Stimulated activated naive CD8-positive, alpha-beta T cell treated with anti-CD3 and anti-CD28 coated beads, Interleukin-15, Interleukin-2, amounts not matched to agents 100 ng/mL and 50 ng/mL, for 24 hours (primary cell): ENCODE measurements at regions not wholly inside any gene's neighbourhood (a gene's known extent, or its start where the extent isn't known, plus 50 kb on each side); places are given as distances from the start of the nearest gene placed in this dataset.

Experiments
- H3K27ac Mint-ChIP-seq: one replicate; pipeline ENCODE4 v1.8.0; 2021; ENCODE audit warnings: mild to moderate bottlenecking, mixed read lengths
- H3K27me3 Mint-ChIP-seq: one replicate; pipeline ENCODE4 v1.8.0; 2021; ENCODE audit warnings: mixed read lengths
- H3K36me3 Mint-ChIP-seq: one replicate; pipeline ENCODE4 v1.8.0; 2021; ENCODE audit warnings: low read depth, mixed read lengths
- H3K4me1 Mint-ChIP-seq: one replicate; pipeline ENCODE4 v1.8.0; 2021; ENCODE audit warnings: low read depth, mixed read lengths
- H3K4me3 Mint-ChIP-seq: one replicate; pipeline ENCODE4 v1.8.0; 2021; ENCODE audit warnings: mild to moderate bottlenecking, mixed read lengths
- H3K9me3 Mint-ChIP-seq: one replicate; pipeline ENCODE4 v1.8.0; 2021; ENCODE audit warnings: mixed read lengths

DNA sequence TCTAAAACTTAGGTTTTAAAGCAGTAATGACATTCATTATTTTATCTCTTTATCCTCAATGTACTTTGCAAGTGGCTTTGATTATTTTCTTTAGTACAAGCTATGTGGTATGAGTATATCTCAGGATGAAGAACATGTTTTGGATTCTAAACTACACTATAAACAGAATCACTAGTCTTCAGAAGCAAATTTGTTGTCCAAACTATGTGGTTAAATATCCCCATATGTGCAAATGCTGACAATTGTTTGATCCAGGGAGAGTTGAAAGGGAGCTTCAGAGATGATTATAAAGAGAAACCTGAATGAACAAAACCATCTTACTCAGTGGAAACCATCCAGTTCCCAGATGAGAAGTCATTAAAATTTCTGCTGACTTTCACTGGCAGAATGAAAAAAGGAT lies 179.3 kb downstream of the MDFIC start:
- no peaks in the 10 kb centered on the region for H3K27me3 Mint-ChIP-seq
- H3K36me3 Mint-ChIP-seq: no peaks in the 10 kb centered on the region
- H3K9me3 Mint-ChIP-seq: no peaks in the 10 kb centered on the region
- no peak overlapping the region for H3K4me3 Mint-ChIP-seq
- H3K4me1 Mint-ChIP-seq: no peaks in the 10 kb centered on the region
- no peak overlapping the region for H3K27ac Mint-ChIP-seq

DNA sequence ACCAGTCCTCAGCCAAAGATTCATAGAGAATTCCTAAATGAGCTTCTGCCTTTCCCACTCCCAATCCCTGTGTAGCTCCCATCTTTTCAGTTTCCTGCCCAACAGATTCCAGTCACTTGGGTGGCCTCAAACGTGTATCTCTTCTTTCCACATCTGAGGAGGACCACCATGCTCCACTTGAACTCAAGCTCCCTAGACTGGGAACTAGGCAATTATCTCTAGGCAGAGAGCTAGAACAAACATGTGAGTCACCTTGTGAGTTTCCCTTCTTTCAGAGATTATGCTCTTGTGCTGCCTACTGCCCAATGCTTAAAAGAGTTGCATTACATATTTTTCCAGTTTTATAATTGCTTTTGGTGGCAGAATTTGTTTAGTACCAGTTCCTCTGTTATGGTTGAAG lies 178.0 kb downstream of the MDFIC start:
- H3K4me3 Mint-ChIP-seq: no peak overlapping the region
- H3K36me3 Mint-ChIP-seq: no peaks in the 10 kb centered on the region
- no peaks in the 10 kb centered on the region for H3K4me1 Mint-ChIP-seq
- H3K9me3 Mint-ChIP-seq: no peaks in the 10 kb centered on the region
- peaks cover under 1% of the 10 kb centered on the region for H3K27me3 Mint-ChIP-seq
- H3K27ac Mint-ChIP-seq: no peak overlapping the region

DNA sequence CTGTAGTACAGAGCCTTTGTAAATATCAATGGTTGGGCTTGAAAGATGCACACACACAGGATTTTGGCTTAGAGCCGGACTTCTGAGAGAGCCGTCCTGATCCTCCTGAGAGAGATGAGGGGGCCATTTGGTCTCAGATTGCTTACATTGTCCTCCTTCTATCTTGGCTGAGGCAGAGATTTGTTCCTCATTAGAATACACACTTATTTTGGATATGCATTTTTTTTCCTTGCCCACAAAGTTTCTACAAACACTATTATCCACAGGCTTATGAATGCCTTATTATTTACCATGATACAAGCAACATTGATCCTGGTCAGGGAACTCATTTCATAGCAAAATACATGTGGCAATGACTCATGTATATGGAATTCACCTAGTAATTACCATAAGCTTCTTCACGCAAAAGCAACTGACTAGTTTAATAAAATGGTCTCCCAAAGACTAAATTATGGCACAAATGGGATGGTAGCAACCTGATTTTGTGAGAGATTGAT lies 175.3 kb downstream of the MDFIC start:
- Mint-ChIP-seq H3K27me3 (peaks cover 4% of the 10 kb centered on the region), H3K4me3 (no peak overlapping the region), H3K36me3 (no peaks in the 10 kb centered on the region)

DNA sequence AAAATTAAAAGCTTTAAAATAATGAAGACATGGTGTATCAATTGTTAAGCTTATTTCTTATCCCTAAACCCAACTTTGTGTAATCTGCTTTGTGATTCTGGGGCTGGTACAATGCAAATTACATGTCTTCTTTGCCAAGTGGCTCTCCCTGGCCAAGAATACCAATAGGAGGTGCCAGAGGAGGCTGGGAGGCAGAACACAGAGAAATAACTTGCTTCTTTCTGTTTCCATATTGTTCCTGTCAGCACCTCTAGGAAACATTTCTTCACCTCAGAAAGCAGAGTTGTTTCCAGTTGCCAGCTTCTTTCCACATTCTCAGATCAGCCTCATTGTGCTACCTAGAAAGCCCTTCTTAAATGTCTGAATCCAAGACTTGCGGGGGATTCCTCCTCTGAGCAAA lies 174.4 kb downstream of the MDFIC start:
- H3K27ac Mint-ChIP-seq: no peak overlapping the region
- H3K36me3 Mint-ChIP-seq: no peaks in the 10 kb centered on the region
- H3K4me3 Mint-ChIP-seq: no peak overlapping the region
- H3K9me3 Mint-ChIP-seq: no peaks in the 10 kb centered on the region
- peaks cover 4% of the 10 kb centered on the region for H3K27me3 Mint-ChIP-seq
- no peaks in the 10 kb centered on the region for H3K4me1 Mint-ChIP-seq

More for the DNA sequence above, 175.3 kb downstream of the MDFIC start:
- Mint-ChIP-seq H3K9me3 (no peaks in the 10 kb centered on the region), H3K4me1 (no peaks in the 10 kb centered on the region), H3K27ac (no peak overlapping the region)

DNA sequence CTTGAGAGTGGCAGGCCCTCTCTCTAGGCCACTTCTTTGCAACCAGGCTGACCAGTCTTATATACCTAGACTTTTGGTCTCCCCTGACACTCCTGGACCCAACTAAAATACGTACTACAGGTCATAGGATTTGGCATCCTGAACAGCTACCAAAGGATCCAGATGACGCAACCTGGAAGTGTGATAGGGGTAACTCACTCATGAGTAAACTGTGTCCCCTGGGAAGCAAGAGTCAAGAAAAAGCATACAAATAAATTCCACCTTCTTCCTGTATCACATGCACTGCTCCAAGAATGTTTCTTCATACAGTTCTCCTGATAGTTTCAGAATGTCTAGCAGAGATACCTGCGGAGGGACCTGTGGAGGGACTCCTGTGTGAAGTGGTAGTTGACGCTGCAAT lies 172.3 kb downstream of the MDFIC start:
- H3K4me3 Mint-ChIP-seq: no peak overlapping the region
- peaks cover 4% of the 10 kb centered on the region for H3K27me3 Mint-ChIP-seq
- no peaks in the 10 kb centered on the region for H3K36me3 Mint-ChIP-seq
- no peaks in the 10 kb centered on the region for H3K9me3 Mint-ChIP-seq
- no peaks in the 10 kb centered on the region for H3K4me1 Mint-ChIP-seq
- H3K27ac Mint-ChIP-seq: no peak overlapping the region

DNA sequence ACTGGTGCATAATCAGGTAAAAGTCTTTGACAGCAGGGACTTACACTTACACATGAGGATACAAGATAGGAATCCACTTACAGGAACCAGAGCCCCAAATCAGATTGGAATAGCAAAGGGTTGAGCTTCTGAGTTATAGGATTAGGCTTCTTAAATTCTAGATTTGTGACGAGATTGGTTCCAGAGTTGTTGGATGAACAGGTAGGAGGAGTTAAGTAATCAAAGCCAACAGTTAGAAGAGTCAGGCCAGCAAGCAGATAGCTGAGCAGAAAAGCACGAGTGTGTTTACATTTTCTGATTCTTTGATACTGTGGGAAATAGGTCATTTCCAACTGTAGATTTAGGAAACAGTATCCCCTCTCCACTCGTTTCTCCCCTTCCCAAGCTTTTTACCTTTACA lies 167.0 kb downstream of the MDFIC start:
- no peaks in the 10 kb centered on the region for H3K9me3 Mint-ChIP-seq
- H3K4me1 Mint-ChIP-seq: no peaks in the 10 kb centered on the region
- no peak overlapping the region for H3K4me3 Mint-ChIP-seq
- H3K27me3 Mint-ChIP-seq: no peaks in the 10 kb centered on the region
- H3K36me3 Mint-ChIP-seq: no peaks in the 10 kb centered on the region
- no peak overlapping the region for H3K27ac Mint-ChIP-seq

DNA sequence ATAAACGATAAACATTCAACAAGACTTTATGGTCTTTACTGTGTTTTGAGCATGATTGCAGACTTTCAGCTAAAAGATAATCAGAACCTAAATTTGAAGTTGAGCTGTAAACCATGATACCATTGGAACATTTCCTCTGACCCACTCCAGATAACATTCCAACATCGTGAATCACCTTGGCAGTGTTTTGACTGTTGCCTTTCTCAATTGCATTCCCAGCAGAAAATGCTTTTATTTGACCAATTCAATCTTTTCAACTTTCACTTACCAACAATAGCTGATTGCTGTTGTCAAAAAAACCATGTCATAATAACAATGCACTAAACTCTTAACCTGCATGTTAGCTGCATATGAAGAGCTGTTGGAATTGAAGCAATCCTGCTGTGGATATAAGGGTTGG lies 165.5 kb downstream of the MDFIC start:
- H3K9me3 Mint-ChIP-seq: no peaks in the 10 kb centered on the region
- no peak overlapping the region for H3K27ac Mint-ChIP-seq
- H3K36me3 Mint-ChIP-seq: no peaks in the 10 kb centered on the region
- no peak overlapping the region for H3K4me3 Mint-ChIP-seq
- H3K27me3 Mint-ChIP-seq: no peaks in the 10 kb centered on the region
- H3K4me1 Mint-ChIP-seq: no peaks in the 10 kb centered on the region

DNA sequence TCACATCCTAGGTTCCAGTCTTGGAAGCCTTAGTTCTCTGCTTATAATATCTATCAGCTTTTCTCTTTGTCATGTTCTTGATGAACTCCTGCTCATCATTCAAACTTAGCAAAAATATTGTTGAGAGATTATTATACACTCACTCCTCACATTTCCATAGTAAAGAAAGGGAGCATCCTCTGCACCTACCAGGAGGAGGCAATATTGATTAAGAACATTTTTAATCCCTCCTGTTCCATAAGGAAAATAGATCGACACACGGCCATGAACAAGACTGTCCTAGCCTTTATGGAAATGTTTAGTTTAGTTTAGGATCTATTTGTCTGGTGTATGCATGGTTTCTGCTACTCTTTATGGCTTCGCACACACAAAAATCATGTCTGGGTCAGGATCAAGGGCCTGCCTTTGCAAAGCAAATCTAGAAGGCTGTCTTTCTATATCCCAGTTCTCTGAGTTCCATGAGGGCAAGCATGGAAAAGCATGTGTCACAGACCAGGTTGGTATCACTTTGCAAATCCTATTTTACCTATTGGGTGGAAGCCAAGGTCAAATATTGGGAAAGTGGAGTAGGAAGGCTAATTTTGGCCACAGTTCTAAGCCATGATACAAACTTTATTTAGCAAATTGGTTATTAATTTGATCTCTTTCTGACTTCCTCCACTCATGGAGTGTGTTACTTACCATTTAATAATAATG lies 164.4 kb downstream of the MDFIC start:
- no peaks in the 10 kb centered on the region for H3K9me3 Mint-ChIP-seq
- no peaks in the 10 kb centered on the region for H3K36me3 Mint-ChIP-seq
- H3K27ac Mint-ChIP-seq: no peak overlapping the region
- H3K27me3 Mint-ChIP-seq: no peaks in the 10 kb centered on the region
- no peaks in the 10 kb centered on the region for H3K4me1 Mint-ChIP-seq
- no peak overlapping the region for H3K4me3 Mint-ChIP-seq

DNA sequence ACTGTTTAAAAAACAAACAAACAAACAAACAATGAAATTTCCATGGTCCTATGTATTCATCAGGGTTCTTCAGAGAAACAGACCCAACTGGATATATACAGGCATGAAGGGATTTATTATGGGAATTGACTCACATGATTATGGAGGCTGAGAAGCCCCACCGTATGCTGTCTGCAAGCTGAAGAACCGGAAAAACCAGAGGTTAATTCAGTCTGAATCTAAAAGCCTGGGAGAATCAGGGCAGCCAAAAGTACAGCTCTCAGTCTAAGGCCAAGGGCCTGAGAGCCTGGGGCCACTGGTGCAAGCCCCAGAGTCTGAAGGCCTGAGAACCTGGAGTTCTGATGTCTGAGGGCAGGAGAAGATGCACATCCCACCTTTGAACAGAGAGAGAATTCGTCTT lies 163.5 kb downstream of the MDFIC start:
- Mint-ChIP-seq H3K4me3 (no peak overlapping the region), H3K27me3 (peaks cover 4% of the 10 kb centered on the region), H3K36me3 (no peaks in the 10 kb centered on the region), H3K9me3 (no peaks in the 10 kb centered on the region), H3K27ac (no peak overlapping the region), H3K4me1 (no peaks in the 10 kb centered on the region)

DNA sequence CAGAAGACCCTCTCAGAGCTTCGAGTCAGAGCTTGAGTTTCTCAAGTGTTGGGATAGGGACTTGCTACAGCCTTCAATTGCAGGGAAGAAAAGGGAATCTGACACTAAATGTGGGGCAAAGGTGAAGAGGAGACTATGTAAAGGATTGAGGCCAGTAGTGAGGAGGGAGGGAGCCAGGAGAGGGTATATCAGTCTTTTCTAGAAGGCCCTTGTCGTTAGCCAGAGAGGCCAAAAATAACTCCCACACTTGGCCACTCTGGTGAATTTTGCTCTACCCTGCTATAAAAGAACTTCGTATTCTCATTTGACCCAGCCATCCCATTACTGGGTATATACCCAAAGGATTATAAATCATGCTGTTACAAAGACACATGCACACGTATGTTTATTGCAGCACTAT lies 162.0 kb downstream of the MDFIC start:
- no peaks in the 10 kb centered on the region for H3K36me3 Mint-ChIP-seq
- H3K4me1 Mint-ChIP-seq: no peaks in the 10 kb centered on the region
- peaks cover 4% of the 10 kb centered on the region for H3K27me3 Mint-ChIP-seq
- no peak overlapping the region for H3K4me3 Mint-ChIP-seq
- no peak overlapping the region for H3K27ac Mint-ChIP-seq
- H3K9me3 Mint-ChIP-seq: no peaks in the 10 kb centered on the region

DNA sequence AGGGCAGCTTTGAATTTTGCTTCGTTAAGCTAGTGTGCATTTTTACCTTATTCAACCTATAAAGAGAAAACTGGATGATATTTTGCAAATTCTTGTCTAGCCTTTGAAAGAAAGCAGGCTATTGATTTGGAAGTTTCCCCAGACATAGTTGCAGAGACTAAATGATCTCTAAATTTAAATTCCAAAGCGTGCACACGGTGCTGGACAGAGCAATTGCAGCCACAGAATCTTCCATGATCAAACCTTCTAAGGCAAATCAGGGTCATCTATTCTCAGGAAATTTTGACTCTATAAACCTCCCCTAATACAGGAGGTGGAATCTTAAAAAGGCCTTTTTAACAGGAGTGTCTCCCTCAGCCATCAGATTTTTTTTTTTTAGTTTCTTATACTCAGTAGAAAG lies 159.9 kb downstream of the MDFIC start:
- no peaks in the 10 kb centered on the region for H3K9me3 Mint-ChIP-seq

DNA sequence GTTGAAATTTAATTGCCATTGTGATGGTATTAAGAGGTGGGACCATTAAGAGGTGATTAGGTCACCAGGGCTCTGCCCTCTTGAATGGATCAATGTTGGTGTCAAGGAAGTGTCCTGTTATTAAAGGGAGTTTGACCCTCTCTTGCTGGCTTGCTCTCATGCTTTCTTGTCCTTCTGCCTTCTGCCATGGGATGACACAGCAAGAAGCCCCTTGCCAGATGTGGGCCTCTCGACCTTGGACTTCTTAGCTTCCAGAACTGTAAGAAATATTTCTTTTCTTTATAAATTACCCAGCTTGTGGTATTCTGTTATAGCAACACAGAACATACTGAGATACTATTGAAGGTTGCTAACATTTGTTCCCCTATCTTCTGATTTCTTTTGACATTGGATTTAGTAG lies 157.0 kb downstream of the MDFIC start:
- no peaks in the 10 kb centered on the region for H3K36me3 Mint-ChIP-seq
- H3K4me3 Mint-ChIP-seq: no peak overlapping the region
- no peaks in the 10 kb centered on the region for H3K4me1 Mint-ChIP-seq

More for the DNA sequence above, 159.9 kb downstream of the MDFIC start:
- no peaks in the 10 kb centered on the region for H3K36me3 Mint-ChIP-seq
- H3K27ac Mint-ChIP-seq: no peak overlapping the region
- peaks cover 4% of the 10 kb centered on the region for H3K27me3 Mint-ChIP-seq
- no peaks in the 10 kb centered on the region for H3K4me1 Mint-ChIP-seq
- no peak overlapping the region for H3K4me3 Mint-ChIP-seq

DNA sequence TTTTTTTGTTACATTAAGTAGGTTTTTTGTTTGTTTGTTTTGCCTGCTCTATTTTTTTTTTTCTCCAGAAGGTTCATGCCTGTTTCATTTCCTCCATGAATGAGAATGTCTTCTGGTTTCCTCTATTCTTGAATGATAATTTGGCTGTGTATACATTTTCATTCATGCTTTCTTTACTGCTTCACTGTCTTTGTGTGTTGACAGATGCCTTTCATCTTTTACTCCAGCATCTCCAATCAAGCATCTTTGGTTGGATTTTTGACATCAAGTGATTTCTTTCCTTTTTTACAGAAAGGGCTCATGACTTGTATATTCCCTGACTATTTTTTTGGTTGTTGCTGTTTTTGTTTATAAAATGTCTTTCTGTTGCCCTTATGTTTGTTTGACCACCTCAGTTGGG lies 156.5 kb downstream of the MDFIC start:
- H3K4me1 Mint-ChIP-seq: no peaks in the 10 kb centered on the region
- H3K27me3 Mint-ChIP-seq: peaks cover 4% of the 10 kb centered on the region
- no peak overlapping the region for H3K27ac Mint-ChIP-seq
- H3K36me3 Mint-ChIP-seq: no peaks in the 10 kb centered on the region
- H3K4me3 Mint-ChIP-seq: no peak overlapping the region
- H3K9me3 Mint-ChIP-seq: no peaks in the 10 kb centered on the region

More for the DNA sequence above, 157.0 kb downstream of the MDFIC start:
- no peak overlapping the region for H3K27ac Mint-ChIP-seq
- peaks cover 4% of the 10 kb centered on the region for H3K27me3 Mint-ChIP-seq
- H3K9me3 Mint-ChIP-seq: no peaks in the 10 kb centered on the region

DNA sequence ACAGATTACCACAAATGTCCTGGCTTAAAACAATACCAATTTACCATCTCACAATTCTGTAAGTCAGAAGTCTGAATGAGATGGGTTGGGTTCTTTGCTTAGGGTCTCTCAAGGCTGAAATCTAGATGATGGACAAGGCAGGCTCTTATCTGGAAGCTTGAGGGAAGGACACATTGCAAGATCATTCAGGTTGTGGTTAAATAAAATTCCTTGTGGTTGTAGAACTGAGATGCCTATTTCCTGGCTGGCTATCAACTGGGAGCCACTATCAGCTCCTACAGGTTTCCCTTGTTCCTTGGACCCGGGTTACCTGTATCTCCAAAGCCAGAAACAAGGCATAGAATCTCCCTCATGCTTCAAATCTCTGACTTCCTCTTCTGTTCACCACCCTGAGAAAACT lies 148.4 kb downstream of the MDFIC start:
- Mint-ChIP-seq H3K27me3 (no peaks in the 10 kb centered on the region), H3K9me3 (no peaks in the 10 kb centered on the region), H3K4me3 (no peak overlapping the region), H3K4me1 (no peaks in the 10 kb centered on the region), H3K36me3 (no peaks in the 10 kb centered on the region), H3K27ac (no peak overlapping the region)
